ENCODE measurements at regions not wholly inside any gene's neighbourhood (a gene's known extent, or its start where the extent isn't known, plus 50 kb on each side); places are given as distances from the start of the nearest gene placed in this dataset.

DNA sequence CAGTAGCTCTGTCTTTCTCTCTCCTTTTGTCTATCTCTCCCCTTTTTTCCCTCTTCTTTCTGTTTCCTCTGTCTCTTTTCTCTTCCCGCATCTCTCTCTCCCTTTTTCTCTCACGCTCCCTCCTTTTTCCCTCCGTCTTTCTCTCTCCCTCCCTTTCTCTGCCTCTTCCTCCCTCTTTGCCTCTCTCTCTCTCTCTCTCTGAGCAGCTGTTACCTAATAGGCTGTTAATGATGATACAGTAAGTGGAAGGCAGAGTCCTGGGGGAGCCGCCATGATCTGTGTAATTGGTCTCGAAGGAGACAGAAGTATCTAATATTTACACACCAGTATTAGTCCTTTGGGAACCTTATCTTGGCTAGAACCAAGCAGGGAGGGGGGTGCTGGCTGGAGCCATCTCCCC, 136.1 kb upstream of the CIBAR2 start:
- H3K9me3 ChIP-seq (ENCODE audit: control insufficient read depth in 5 of 5, low read length in 5 of 5), result no peaks in the 10 kb centered on the region
- H3K27me3 ChIP-seq (ENCODE audit: control insufficient read depth in 5 of 5, insufficient read depth in 4 of 5, low read length in 5 of 5), result no peaks in the 10 kb centered on the region
- H3K9ac ChIP-seq (ENCODE audit: low read length in 5 of 5), result no peak overlapping the region
- no peak overlapping the region for H3K4me3 ChIP-seq (ENCODE audit: low read depth in 1 of 5, low read length in 5 of 5)
- no peak overlapping the region for H3K27ac ChIP-seq (ENCODE audit: low read depth, low read length)
- peaks cover 0 to 75% (median 49%) of the 10 kb centered on the region in 5 donors for H3K4me1 ChIP-seq (ENCODE audit: control insufficient read depth in 5 of 5, insufficient read depth in 5 of 5, low read length in 5 of 5)
- H3K36me3 ChIP-seq (ENCODE audit: control insufficient read depth in 5 of 5, insufficient read depth in 5 of 5, low read length in 5 of 5), result no peaks in the 10 kb centered on the region

DNA sequence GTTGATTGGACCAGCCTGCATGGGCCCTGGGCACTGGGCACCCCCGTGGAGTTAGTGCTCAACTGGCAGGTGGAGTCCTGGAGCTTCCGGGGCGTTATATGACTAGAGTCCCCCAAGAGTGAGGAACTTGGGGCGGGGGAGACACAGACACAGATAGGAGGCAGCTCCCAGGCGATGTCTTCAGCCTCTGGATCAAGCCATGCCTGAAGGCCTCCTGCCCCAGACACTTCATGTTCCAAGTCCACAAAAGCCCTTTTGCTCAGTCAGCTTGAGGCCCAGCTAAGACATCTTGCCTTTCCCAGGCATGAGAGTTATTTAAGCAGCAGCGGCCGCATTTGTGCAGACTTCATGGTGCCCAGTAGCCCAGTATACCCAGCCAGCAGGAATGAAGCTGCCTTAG, 136.6 kb upstream of the CIBAR2 start:
- Histone ChIP-seq H3K4me3 (ENCODE audit: low read depth in 1 of 5, low read length in 5 of 5) (no peak overlapping the region), H3K27me3 (ENCODE audit: control insufficient read depth in 5 of 5, insufficient read depth in 4 of 5, low read length in 5 of 5) (no peaks in the 10 kb centered on the region), H3K36me3 (ENCODE audit: control insufficient read depth in 5 of 5, insufficient read depth in 5 of 5, low read length in 5 of 5) (no peaks in the 10 kb centered on the region), H3K9ac (ENCODE audit: low read length in 5 of 5) (no peak overlapping the region), H3K27ac (ENCODE audit: low read depth, low read length) (no peak overlapping the region), H3K4me1 (ENCODE audit: control insufficient read depth in 5 of 5, insufficient read depth in 5 of 5, low read length in 5 of 5) (peaks cover 0 to 80% (median 54%) of the 10 kb centered on the region in 5 donors), H3K9me3 (ENCODE audit: control insufficient read depth in 5 of 5, low read length in 5 of 5) (no peaks in the 10 kb centered on the region)

DNA sequence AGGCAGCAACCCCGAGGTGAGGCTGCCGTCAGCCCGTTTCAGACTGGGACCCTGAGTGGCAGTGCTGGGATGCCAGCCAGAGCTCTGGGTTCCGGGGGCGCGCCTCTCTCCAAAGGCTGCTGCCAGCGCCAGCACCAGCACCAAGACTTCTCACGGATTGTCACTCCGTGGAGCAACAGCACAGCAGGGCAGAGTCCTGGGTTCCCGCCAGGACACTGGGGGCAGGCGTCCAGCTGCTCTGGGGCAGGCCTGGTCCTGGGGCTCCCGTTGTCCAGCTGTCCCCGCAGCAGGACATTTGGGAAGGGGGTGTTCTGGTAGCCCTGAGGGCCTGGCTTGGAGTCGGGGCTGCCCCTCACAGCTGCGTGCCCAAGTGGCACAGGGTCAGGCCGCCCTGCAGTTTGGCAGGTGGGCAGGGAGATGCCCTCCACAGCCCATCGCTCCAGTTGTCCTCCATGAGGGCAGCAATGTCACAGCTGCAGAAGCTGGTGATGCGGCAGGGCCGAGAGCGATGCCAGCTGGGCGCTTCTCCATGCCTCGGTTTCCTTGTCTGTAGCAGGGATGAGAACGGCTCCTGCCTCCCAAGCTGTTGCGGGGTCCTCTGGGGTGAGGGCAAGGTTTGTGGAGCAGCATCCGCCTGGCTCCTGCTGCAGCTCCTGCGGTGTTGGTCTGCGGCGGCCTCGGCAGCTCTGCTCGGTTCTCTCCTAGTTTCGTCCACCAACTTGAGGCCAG, 137.3 kb upstream of the CIBAR2 start:
- Histone ChIP-seq H3K9ac (ENCODE audit: low read length in 5 of 5) (peak overlapping the region in 1 of 5 donors; percentile 37), H3K4me3 (ENCODE audit: low read depth in 1 of 5, low read length in 5 of 5) (no peak overlapping the region), H3K9me3 (ENCODE audit: control insufficient read depth in 5 of 5, low read length in 5 of 5) (no peaks in the 10 kb centered on the region), H3K27me3 (ENCODE audit: control insufficient read depth in 5 of 5, insufficient read depth in 4 of 5, low read length in 5 of 5) (no peaks in the 10 kb centered on the region), H3K4me1 (ENCODE audit: control insufficient read depth in 5 of 5, insufficient read depth in 5 of 5, low read length in 5 of 5) (peaks cover 0 to 87% (median 61%) of the 10 kb centered on the region in 5 donors), H3K36me3 (ENCODE audit: control insufficient read depth in 5 of 5, insufficient read depth in 5 of 5, low read length in 5 of 5) (no peaks in the 10 kb centered on the region), H3K27ac (ENCODE audit: low read depth, low read length) (no peak overlapping the region)

DNA sequence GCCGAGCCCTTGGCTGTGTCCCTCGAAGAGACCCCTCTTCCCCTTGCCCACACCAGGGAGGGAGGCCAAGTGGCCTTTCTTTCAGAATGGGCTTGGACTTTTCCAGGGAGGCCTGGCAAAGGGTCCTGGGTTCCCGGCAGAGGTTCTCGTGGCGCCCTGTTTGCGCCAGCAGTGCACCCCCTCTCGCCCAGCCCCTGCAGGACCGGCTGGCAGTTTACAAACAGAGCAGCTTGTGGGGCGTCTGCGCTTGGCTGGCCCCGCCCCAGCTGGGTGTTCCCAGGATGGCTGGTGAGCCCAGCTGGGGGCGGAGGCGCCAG, 137.8 kb upstream of the CIBAR2 start:
- Histone ChIP-seq H3K27ac (ENCODE audit: low read depth, low read length) (no peak overlapping the region), H3K4me3 (ENCODE audit: low read depth in 1 of 5, low read length in 5 of 5) (no peak overlapping the region), H3K27me3 (ENCODE audit: control insufficient read depth in 5 of 5, insufficient read depth in 4 of 5, low read length in 5 of 5) (no peaks in the 10 kb centered on the region), H3K9ac (ENCODE audit: low read length in 5 of 5) (no peak overlapping the region), H3K36me3 (ENCODE audit: control insufficient read depth in 5 of 5, insufficient read depth in 5 of 5, low read length in 5 of 5) (no peaks in the 10 kb centered on the region), H3K9me3 (ENCODE audit: control insufficient read depth in 5 of 5, low read length in 5 of 5) (no peaks in the 10 kb centered on the region), H3K4me1 (ENCODE audit: control insufficient read depth in 5 of 5, insufficient read depth in 5 of 5, low read length in 5 of 5) (peaks cover 0 to 87% (median 63%) of the 10 kb centered on the region in 5 donors)

DNA sequence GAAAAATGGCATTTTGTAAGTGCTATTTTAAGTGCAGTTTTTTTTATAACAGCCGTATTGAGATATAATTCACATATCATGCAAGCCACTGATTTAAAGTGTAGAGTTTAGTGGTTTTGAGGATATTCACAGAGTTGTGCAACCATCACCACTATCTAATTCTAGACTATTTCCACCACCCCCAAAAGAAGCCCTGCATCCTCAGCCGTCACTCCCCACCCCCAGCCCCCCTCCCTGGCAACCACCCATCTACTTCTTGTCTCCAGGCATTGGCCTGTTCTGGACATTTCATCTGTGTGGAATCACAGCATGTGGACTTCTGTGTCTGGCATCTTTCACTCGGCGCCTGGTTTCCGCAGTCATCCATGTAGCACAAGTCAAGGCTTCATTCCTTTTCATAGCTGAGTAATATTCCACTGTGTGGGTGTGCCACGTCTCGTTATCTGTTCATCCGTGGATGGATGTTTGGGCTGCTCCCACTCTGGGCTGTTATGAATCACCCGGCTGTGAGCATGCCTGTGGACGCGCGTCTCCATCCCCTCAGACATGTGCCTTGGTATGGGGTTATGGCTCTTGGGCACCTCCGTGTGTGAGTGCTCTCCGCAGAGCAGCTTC, 138.4 kb upstream of the CIBAR2 start:
- H3K36me3 ChIP-seq (ENCODE audit: control insufficient read depth in 5 of 5, insufficient read depth in 5 of 5, low read length in 5 of 5), result no peaks in the 10 kb centered on the region
- H3K4me3 ChIP-seq (ENCODE audit: low read depth in 1 of 5, low read length in 5 of 5), result no peak overlapping the region
- H3K27me3 ChIP-seq (ENCODE audit: control insufficient read depth in 5 of 5, insufficient read depth in 4 of 5, low read length in 5 of 5), result no peaks in the 10 kb centered on the region
- no peak overlapping the region for H3K9ac ChIP-seq (ENCODE audit: low read length in 5 of 5)
- H3K4me1 ChIP-seq (ENCODE audit: control insufficient read depth in 5 of 5, insufficient read depth in 5 of 5, low read length in 5 of 5), result peaks cover 0 to 81% (median 60%) of the 10 kb centered on the region in 5 donors
- no peak overlapping the region for H3K27ac ChIP-seq (ENCODE audit: low read depth, low read length)
- no peaks in the 10 kb centered on the region for H3K9me3 ChIP-seq (ENCODE audit: control insufficient read depth in 5 of 5, low read length in 5 of 5)

DNA sequence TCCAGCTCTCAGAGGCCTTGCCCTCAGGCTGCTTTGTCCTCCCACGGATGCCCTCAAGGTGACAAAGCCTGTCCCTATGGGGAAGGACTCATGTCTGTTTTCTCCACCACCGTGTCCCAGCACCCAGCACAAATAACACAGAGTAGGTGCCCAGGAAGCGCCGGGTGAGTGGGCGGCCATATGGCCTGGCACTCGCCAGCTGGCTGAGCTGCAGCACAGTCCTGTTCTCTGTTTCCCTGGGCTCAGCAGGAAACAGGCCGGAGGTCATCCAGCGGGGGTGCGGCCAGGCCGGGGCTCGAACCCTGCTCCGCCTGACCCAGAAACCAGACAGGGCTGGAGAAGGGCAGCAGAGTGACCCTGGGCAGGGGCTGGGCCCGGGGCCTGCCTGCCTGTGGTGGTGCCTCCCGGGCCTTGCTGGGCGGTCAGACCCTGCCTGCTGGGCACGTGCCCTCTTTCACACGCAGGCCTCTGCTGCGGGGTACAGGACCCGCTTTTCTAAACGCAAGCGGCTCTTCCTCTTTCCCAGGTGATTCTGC, 139.0 kb upstream of the CIBAR2 start:
- Histone ChIP-seq H3K27me3 (ENCODE audit: control insufficient read depth in 5 of 5, insufficient read depth in 4 of 5, low read length in 5 of 5) (no peaks in the 10 kb centered on the region), H3K4me3 (ENCODE audit: low read depth in 1 of 5, low read length in 5 of 5) (no peak overlapping the region), H3K36me3 (ENCODE audit: control insufficient read depth in 5 of 5, insufficient read depth in 5 of 5, low read length in 5 of 5) (no peaks in the 10 kb centered on the region), H3K9me3 (ENCODE audit: control insufficient read depth in 5 of 5, low read length in 5 of 5) (no peaks in the 10 kb centered on the region), H3K4me1 (ENCODE audit: control insufficient read depth in 5 of 5, insufficient read depth in 5 of 5, low read length in 5 of 5) (peaks cover 0 to 75% (median 56%) of the 10 kb centered on the region in 5 donors), H3K9ac (ENCODE audit: low read length in 5 of 5) (peak overlapping the region in 1 of 5 donors; percentile 22), H3K27ac (ENCODE audit: low read depth, low read length) (no peak overlapping the region)

DNA sequence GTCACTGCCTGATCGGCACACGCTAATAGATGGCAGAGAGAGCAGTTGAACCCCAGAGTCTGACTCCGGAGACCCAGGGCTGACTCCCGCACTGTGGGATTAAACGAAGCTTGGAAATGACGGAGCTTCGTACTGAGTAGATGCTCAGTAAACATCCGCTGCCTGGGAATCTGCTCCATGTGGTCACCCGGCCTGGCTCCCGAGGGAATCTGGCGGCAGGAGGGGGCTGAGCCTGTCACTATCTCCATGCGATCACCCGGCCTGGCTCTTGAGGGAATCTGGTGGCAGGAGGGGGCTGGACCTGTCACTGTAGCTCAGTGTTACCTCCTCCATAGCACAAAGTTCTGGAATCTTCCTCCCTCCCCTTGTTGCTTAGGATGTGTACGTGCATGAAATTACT, 139.7 kb upstream of the CIBAR2 start:
- Histone ChIP-seq H3K27ac (ENCODE audit: low read depth, low read length) (no peak overlapping the region), H3K4me3 (ENCODE audit: low read depth in 1 of 5, low read length in 5 of 5) (no peak overlapping the region), H3K36me3 (ENCODE audit: control insufficient read depth in 5 of 5, insufficient read depth in 5 of 5, low read length in 5 of 5) (no peaks in the 10 kb centered on the region)

DNA sequence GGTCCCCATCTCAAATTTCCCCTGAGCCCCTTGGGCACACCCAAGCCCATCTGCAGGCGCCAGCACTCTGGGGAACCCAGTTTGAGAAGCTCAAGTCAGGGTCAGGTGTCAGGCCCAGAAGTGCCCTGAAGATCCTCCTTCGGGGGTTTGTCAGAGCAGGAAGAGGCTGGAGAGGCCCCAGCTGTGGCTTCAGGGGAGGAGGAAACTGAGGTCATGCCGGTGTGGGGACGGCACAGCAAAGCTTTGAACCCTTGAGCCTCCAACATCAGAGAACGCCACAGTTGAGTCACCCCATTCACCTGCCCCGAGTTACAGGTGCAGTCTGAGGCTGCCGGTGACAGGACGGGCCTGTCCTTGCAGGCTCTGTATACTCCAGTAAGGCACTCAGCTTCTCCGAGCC, 140.2 kb upstream of the CIBAR2 start:
- Histone ChIP-seq H3K4me1 (ENCODE audit: control insufficient read depth in 5 of 5, insufficient read depth in 5 of 5, low read length in 5 of 5) (peaks cover 0 to 68% (median 56%) of the 10 kb centered on the region in 5 donors), H3K4me3 (ENCODE audit: low read depth in 1 of 5, low read length in 5 of 5) (no peak overlapping the region), H3K9ac (ENCODE audit: low read length in 5 of 5) (no peak overlapping the region), H3K9me3 (ENCODE audit: control insufficient read depth in 5 of 5, low read length in 5 of 5) (no peaks in the 10 kb centered on the region), H3K27ac (ENCODE audit: low read depth, low read length) (no peak overlapping the region), H3K27me3 (ENCODE audit: control insufficient read depth in 5 of 5, insufficient read depth in 4 of 5, low read length in 5 of 5) (no peaks in the 10 kb centered on the region), H3K36me3 (ENCODE audit: control insufficient read depth in 5 of 5, insufficient read depth in 5 of 5, low read length in 5 of 5) (no peaks in the 10 kb centered on the region)

More for the DNA sequence above, 139.7 kb upstream of the CIBAR2 start:
- H3K9me3 ChIP-seq (ENCODE audit: control insufficient read depth in 5 of 5, low read length in 5 of 5), result no peaks in the 10 kb centered on the region
- H3K4me1 ChIP-seq (ENCODE audit: control insufficient read depth in 5 of 5, insufficient read depth in 5 of 5, low read length in 5 of 5), result peaks cover 0 to 69% (median 56%) of the 10 kb centered on the region in 5 donors
- H3K9ac ChIP-seq (ENCODE audit: low read length in 5 of 5), result no peak overlapping the region
- H3K27me3 ChIP-seq (ENCODE audit: control insufficient read depth in 5 of 5, insufficient read depth in 4 of 5, low read length in 5 of 5), result no peaks in the 10 kb centered on the region

DNA sequence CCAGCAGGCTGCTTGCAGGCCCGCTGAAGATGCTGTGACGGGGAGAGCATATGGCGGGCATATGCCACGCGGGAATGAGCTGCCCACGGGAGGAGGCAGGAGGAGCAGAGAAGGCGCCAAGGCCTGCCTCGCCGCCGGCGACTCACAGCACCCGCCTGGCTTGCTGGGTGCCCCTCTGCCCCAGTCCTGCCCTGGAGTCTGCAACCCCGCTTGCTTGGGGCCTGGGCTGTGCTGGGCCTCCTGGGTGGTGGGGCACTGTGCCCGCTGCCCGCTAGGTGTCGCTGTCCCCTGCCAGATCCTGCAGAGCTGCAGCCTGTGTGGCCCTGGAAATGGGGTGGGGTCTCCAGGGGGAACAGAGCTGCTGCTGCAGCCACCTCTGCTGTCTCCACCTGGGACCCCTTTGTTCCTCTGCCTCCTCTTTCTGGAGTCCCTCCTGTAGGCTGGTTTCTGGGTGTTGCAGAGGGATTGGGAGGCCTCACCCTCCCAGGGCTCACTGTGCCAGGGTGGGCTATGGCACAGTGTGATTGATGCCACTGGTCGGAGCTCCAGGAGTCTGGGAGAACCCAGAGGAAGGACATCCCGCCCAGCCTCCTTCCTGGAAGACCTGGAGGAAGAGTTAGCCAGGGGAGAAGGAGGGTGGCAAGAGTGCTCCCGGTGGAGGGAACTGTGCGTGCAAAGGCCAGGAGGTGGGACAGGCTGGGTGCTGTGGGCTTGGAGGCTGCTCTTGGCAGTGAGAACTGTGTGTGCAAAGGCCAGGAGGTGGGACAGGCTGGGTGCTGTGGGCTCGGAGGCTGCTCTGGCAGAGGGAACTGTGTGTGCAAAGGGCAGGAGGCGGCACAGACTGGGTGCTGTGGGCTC, 141.0 kb upstream of the CIBAR2 start:
- H3K27ac ChIP-seq (ENCODE audit: low read depth, low read length), result no peak overlapping the region
- H3K9ac ChIP-seq (ENCODE audit: low read length in 5 of 5), result no peak overlapping the region
- H3K4me1 ChIP-seq (ENCODE audit: control insufficient read depth in 5 of 5, insufficient read depth in 5 of 5, low read length in 5 of 5), result peaks cover 0 to 59% (median 50%) of the 10 kb centered on the region in 5 donors
- H3K4me3 ChIP-seq (ENCODE audit: low read depth in 1 of 5, low read length in 5 of 5), result no peak overlapping the region
- no peaks in the 10 kb centered on the region for H3K36me3 ChIP-seq (ENCODE audit: control insufficient read depth in 5 of 5, insufficient read depth in 5 of 5, low read length in 5 of 5)
- no peaks in the 10 kb centered on the region for H3K27me3 ChIP-seq (ENCODE audit: control insufficient read depth in 5 of 5, insufficient read depth in 4 of 5, low read length in 5 of 5)
- H3K9me3 ChIP-seq (ENCODE audit: control insufficient read depth in 5 of 5, low read length in 5 of 5), result no peaks in the 10 kb centered on the region

DNA sequence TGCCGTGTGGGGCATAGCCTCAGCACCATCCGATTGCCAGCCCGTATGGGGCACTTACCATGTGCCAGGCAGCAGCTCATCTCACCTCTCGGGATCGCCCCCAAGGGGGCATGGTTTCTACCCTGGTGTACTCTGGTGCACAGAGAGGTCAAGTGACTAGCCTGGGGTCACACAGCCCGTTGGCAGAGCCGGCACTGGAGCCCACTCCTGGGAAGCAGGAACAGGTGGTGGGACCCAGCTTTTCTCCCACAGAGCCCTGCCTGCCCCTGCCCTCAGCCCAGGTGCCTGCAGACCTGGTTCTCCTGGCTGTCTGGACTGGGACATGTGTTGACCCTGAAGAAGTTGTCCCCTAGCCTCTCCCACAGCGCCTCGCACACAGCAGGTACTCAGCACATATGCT, 141.8 kb upstream of the CIBAR2 start:
- Histone ChIP-seq H3K27ac (ENCODE audit: low read depth, low read length) (no peak overlapping the region), H3K27me3 (ENCODE audit: control insufficient read depth in 5 of 5, insufficient read depth in 4 of 5, low read length in 5 of 5) (no peaks in the 10 kb centered on the region), H3K4me1 (ENCODE audit: control insufficient read depth in 5 of 5, insufficient read depth in 5 of 5, low read length in 5 of 5) (peaks cover 0 to 52% (median 43%) of the 10 kb centered on the region in 5 donors), H3K9ac (ENCODE audit: low read length in 5 of 5) (no peak overlapping the region), H3K36me3 (ENCODE audit: control insufficient read depth in 5 of 5, insufficient read depth in 5 of 5, low read length in 5 of 5) (no peaks in the 10 kb centered on the region), H3K9me3 (ENCODE audit: control insufficient read depth in 5 of 5, low read length in 5 of 5) (no peaks in the 10 kb centered on the region), H3K4me3 (ENCODE audit: low read depth in 1 of 5, low read length in 5 of 5) (no peak overlapping the region)

Measured in subcutaneous abdominal adipose tissue (tissue), 5 donors.